Neutrophil (primary cell): ENCODE measurements at regions not wholly inside any gene's neighbourhood (a gene's known extent, or its start where the extent isn't known, plus 50 kb on each side); places are given as distances from the start of the nearest gene placed in this dataset.

Experiments used
- H3K27ac ChIP-seq: fragments of 200-600 bp; sonication (generic); 2 replicates; pipeline ENCODE4 v1.5.1; 2016; ENCODE audit warnings: mild to moderate bottlenecking, moderate library complexity
- H3K27me3 ChIP-seq: fragments of 200-600 bp; sonication (generic); 2 replicates; pipeline ENCODE4 v1.6.0; 2016; ENCODE audit warnings: mild to moderate bottlenecking
- H3K36me3 ChIP-seq: fragments of 200-600 bp; sonication (generic); 2 replicates; pipeline ENCODE4 v1.5.1; 2017
- H3K4me1 ChIP-seq, 2 experiments: fragments of 200-600 bp in 1 of 2; sonication (generic) in 1 of 2; 1 replicate in 1 of 2; 2 replicates in 1 of 2; pipeline versions ENCODE4 v1.5.1 to v1.6.1; 2013 to 2016; ENCODE audit warnings: low read depth in 1 of 2, low read length in 1 of 2, mild to moderate bottlenecking in 1 of 2, moderate library complexity in 1 of 2; ENCODE audit not compliant: control insufficient read depth in 1 of 2, insufficient read depth in 1 of 2
- H3K4me3 ChIP-seq, 2 experiments: fragments of 200-600 bp in 1 of 2; sonication (generic) in 1 of 2; 1 replicate in 1 of 2; 2 replicates in 1 of 2; pipeline ENCODE4 v1.5.1; 2013 to 2016; ENCODE audit warnings: low read depth in 1 of 2, low read length in 1 of 2, mild to moderate bottlenecking in 1 of 2, moderate library complexity in 1 of 2
- H3K9me3 ChIP-seq: fragments of 200-600 bp; sonication (generic); 2 replicates; pipeline ENCODE4 v1.5.1; 2016
- CTCF ChIP-seq: fragments of 200-600 bp; sonication (generic); IDR thresholded peaks from 2 replicates; pipeline ENCODE4 v1.5.1; 2016; ENCODE audit warnings: antibody characterized with exemption

- no peak for TF ChIP-seq CTCF
- Histone ChIP-seq H3K4me3 (no peak overlapping the region), H3K36me3 (no peaks in the 10 kb centered on the region), H3K4me1 (no peaks in the 10 kb centered on the region), H3K27me3 (no peaks in the 10 kb centered on the region), H3K27ac (no peak overlapping the region), H3K9me3 (peaks cover 8% of the 10 kb centered on the region)
These were observed 284.9 kb downstream of the AJAP1 start for GRCh38 chr1:4939266-4939665.

DNA sequence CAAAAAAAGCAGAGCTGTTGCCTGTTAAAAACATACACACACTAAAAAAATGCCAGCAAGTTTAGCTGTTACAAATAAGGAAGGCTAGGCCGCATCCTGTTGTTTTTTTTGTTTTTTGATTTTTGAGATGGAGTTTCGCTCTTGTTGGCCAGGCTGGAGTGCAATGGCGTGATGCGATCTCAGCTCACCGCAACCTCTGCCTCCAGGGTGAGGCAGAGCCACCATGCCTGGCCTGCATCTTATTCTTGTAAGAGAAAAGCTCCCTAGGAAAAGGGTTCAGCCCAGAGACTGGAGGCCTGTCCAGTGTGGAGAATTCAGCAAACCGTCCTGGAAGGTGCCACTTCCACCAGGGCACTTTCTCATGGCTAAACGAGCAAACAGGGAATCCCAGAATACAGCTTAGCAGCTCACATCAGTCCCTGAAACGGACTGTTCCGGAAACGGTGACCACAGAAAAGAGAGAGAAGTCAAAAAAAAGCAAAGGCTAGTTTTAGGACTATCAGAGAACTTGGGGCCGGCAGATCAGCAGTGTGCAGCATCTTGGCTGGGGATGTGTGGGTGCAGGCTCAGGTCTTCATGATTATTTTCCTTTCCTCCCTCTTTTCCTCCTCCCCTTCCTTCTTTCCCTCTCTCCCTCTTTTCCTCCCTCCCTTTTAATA is 283.6 kb downstream of the AJAP1 start:
- Histone ChIP-seq H3K36me3 (no peaks in the 10 kb centered on the region), H3K4me1 (no peaks in the 10 kb centered on the region), H3K4me3 (no peak overlapping the region), H3K27me3 (no peaks in the 10 kb centered on the region), H3K9me3 (peaks cover 8% of the 10 kb centered on the region), H3K27ac (no peak overlapping the region)
- no peak for TF ChIP-seq CTCF

DNA sequence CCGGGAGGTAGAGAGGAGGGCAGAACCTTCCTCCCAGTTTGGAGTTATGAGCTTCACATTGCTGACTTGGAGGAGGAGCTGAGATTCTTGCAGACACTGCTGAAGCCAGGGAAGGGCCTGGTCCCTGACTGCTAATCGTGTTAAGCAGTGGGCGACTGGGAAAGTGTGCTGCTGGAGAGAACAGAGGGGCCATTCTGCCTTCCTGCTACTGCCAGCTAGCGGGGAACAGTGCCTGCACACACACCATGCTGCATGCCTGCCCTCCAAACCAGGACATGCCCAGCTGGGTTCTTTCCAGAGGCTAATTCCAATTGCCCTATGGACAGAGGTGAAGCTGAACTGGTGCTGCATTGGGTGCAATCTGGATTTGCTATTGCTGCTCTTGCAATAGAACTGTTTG is 281.4 kb downstream of the AJAP1 start:
- no peaks in the 10 kb centered on the region for H3K36me3 ChIP-seq
- H3K4me1 ChIP-seq = no peaks in the 10 kb centered on the region
- H3K27ac ChIP-seq = no peak overlapping the region
- H3K4me3 ChIP-seq = no peak overlapping the region
- TF ChIP-seq CTCF = no peak
- H3K9me3 ChIP-seq = peaks cover 8% of the 10 kb centered on the region
- no peaks in the 10 kb centered on the region for H3K27me3 ChIP-seq

- Histone ChIP-seq H3K27ac (no peak overlapping the region), H3K27me3 (no peaks in the 10 kb centered on the region), H3K4me1 (no peaks in the 10 kb centered on the region), H3K36me3 (no peaks in the 10 kb centered on the region), H3K9me3 (no peaks in the 10 kb centered on the region), H3K4me3 (no peak overlapping the region)
- TF ChIP-seq CTCF = no peak
These were observed 278.8 kb downstream of the AJAP1 start for GRCh38 chr1:4933232-4933631.

GRCh38 chr1:4932311-4933030 is 278.1 kb downstream of the AJAP1 start:
- H3K9me3 ChIP-seq = no peaks in the 10 kb centered on the region
- no peak overlapping the region for H3K4me3 ChIP-seq
- no peaks in the 10 kb centered on the region for H3K27me3 ChIP-seq
- no peaks in the 10 kb centered on the region for H3K4me1 ChIP-seq
- no peak overlapping the region for H3K27ac ChIP-seq
- no peak for TF ChIP-seq CTCF
- H3K36me3 ChIP-seq = no peaks in the 10 kb centered on the region
